HepG2 (cell line): ENCODE measurements at regions not wholly inside any gene's neighbourhood (a gene's known extent, or its start where the extent isn't known, plus 50 kb on each side); places are given as distances from the start of the nearest gene placed in this dataset.
"Not testable (repeated sequence)": the region's sequence is repeated elsewhere in the genome, so short reads cannot be mapped to it uniquely, and the experiment has no call there.

Experiments
- ATAC-seq: fragments of 200-7000 bp; cut with Tn5 transposase; 3 replicates; pipeline ENCODE4 v1.9.1; 2020; ENCODE audit warnings: mild to moderate bottlenecking, moderate library complexity
- BruUV-seq: library from RNA; stranded (reverse); fragments of 400-500 nt; replicated peaks from 2 replicates; lab custom pipeline; 2021; lab: Mats Ljungman, UMichigan
- CTCF ChIA-PET: fragments of 300-600 bp; formaldehyde crosslinking; extraction: SDS; loops from one replicate; lab custom pipeline; 2021; ENCODE audit warnings: low total read pairs, inconsistent platforms, low intra/inter-chr PET ratio; lab: Yijun Ruan, JAX
- POLR2A ChIA-PET: fragments of 350-600 bp; sonication (Branson Sonifier 250); formaldehyde crosslinking; loops from one replicate; lab custom pipeline; 2020; ENCODE audit warnings: antibody characterized with exemption, inconsistent platforms; lab: Yijun Ruan, JAX
- DNase-seq: peaks from one replicate; pipeline ENCODE4 v3.0.0-alpha.2; 2015; ENCODE audit warnings: low spot score
- FAIRE-seq: peaks from 3 replicates; lab custom pipeline; 2011; peaks lifted over from hg19 to GRCh38; lab: Jason Lieb, UNC
- H2AFZ ChIP-seq: one replicate; pipeline ENCODE4 v1.6.1; 2011; ENCODE audit warnings: low read length, inconsistent platforms
- H3K27ac ChIP-seq: fragments of 300-600 bp; 3 replicates; pipeline ENCODE4 v1.8.0; 2011; ENCODE audit warnings: mixed run types, mild to moderate bottlenecking, mixed read lengths, low read length, inconsistent platforms; ENCODE audit not compliant: insufficient read depth; ENCODE audit errors: extremely low read length
- H3K27me3 ChIP-seq, 2 experiments: fragments of 200-600 bp in 1 of 2; 2 replicates in 1 of 2; 3 replicates in 1 of 2; pipeline versions ENCODE4 v1.6.0 to v1.8.0; 2011; ENCODE audit warnings: low read length in 2 of 2, mild to moderate bottlenecking in 2 of 2, moderate library complexity in 2 of 2, inconsistent platforms in 1 of 2; ENCODE audit not compliant: insufficient read depth in 2 of 2, control insufficient read depth in 1 of 2
- H3K36me3 ChIP-seq, 2 experiments: fragments of 200-600 bp in 1 of 2; replicated peaks in 1 of 2; 2 replicates in 1 of 2; 3 replicates in 1 of 2; pipeline versions ENCODE4 v1.5.1 to v1.8.0; 2011; ENCODE audit warnings: low read length in 2 of 2, inconsistent platforms in 1 of 2; ENCODE audit not compliant: insufficient read depth in 2 of 2, control insufficient read depth in 1 of 2
- H3K4me1 ChIP-seq: 2 replicates; pipeline ENCODE4 v1.5.1; 2012; ENCODE audit warnings: low read length, inconsistent platforms; ENCODE audit not compliant: insufficient read depth
- H3K4me2 ChIP-seq: 2 replicates; pipeline ENCODE4 v1.6.0; 2011; ENCODE audit warnings: low read depth, low read length, inconsistent platforms
- H3K4me3 ChIP-seq, 3 experiments: fragments of 200-600 bp in 1 of 3; sonication (generic), shearing (Covaris generic) in 1 of 3; replicated peaks in 1 of 3; 2 replicates each; pipeline ENCODE4 v1.5.1; 2011 to 2016; ENCODE audit warnings: low read length in 3 of 3, inconsistent platforms in 2 of 3, low read depth in 2 of 3, mild to moderate bottlenecking in 2 of 3, control low read depth in 1 of 3, mixed read lengths in 1 of 3; ENCODE audit not compliant: insufficient read depth in 1 of 3
- H3K79me2 ChIP-seq: one replicate; pipeline ENCODE4 v1.6.1; 2011; ENCODE audit warnings: low read length, inconsistent platforms; ENCODE audit not compliant: insufficient read depth
- H3K9ac ChIP-seq: 2 replicates; pipeline ENCODE4 v1.6.0; 2011; ENCODE audit warnings: mild to moderate bottlenecking, low read depth, low read length, inconsistent platforms; ENCODE audit not compliant: insufficient read depth
- H3K9me3 ChIP-seq: 2 replicates; pipeline ENCODE4 v1.5.1; 2012; ENCODE audit warnings: mild to moderate bottlenecking, low read length
- H4K20me1 ChIP-seq: 2 replicates; pipeline ENCODE4 v1.6.0; 2011; ENCODE audit warnings: inconsistent platforms, mild to moderate bottlenecking, low read length, moderate library complexity; ENCODE audit not compliant: insufficient read depth
- FOXK2 ChIP-seq: fragments of 450-650 bp; IDR thresholded peaks from 2 replicates; pipeline ENCODE4 v1.6.1; 2016
- MZF1 ChIP-seq: sonication (generic); formaldehyde crosslinking; IDR thresholded peaks from 2 replicates; pipeline ENCODE4 v1.8.1; 2023; ENCODE audit warnings: mild to moderate bottlenecking, missing genetic modification reagents, borderline replicate concordance
- WGBS: methylation state at CpG from one replicate; pipeline ENCODE4 v1.1.6; 2017; ENCODE audit warnings: low lambda C conversion rate; 5-methylcytosine and 5-hydroxymethylcytosine counted together
- in situ Hi-C: cut with HindIII; loops from 2 replicates; pipeline ENCODE4 v1.10.0; 2017; ENCODE audit warnings: low pct_unique_long_range_greater_than_20kb; ENCODE audit not compliant: extremely low pct_ligation_motif_present
- intact Hi-C: fragments of 100-400 bp; cut with micrococcal nuclease; formaldehyde crosslinking; loops from one replicate; pipeline ENCODE4 v1.10.0; 2022; ENCODE audit not compliant: unreplicated experiment
- TF ChIP-seq, protein P1 (sequence below): sonication (generic); formaldehyde crosslinking; IDR thresholded peaks from 2 replicates; pipeline ENCODE4 v1.4.0; 2020; ENCODE audit warnings: mild to moderate bottlenecking, missing genetic modification reagents

DNA sequence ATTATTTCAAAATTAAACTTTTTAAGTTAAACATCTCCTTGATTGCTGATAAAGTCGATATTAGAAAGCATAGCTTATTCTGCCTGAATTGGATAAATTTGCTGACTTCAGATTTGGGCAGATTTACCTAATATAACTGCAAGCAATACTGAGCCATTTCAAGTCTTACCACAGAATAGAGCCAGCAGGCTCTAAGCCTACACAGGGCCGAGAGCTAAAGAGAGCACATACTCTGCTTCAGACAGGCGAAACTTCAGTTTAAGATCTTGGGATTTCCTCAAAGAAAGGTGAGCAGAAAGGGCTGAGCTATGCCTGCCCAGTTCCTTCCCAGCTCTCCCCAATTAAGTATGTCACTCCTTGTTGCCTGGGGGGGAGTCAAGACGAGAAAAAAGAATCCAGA, 240.6 kb upstream of the NOCT start (continued):
- TF ChIP-seq, protein P1, sequence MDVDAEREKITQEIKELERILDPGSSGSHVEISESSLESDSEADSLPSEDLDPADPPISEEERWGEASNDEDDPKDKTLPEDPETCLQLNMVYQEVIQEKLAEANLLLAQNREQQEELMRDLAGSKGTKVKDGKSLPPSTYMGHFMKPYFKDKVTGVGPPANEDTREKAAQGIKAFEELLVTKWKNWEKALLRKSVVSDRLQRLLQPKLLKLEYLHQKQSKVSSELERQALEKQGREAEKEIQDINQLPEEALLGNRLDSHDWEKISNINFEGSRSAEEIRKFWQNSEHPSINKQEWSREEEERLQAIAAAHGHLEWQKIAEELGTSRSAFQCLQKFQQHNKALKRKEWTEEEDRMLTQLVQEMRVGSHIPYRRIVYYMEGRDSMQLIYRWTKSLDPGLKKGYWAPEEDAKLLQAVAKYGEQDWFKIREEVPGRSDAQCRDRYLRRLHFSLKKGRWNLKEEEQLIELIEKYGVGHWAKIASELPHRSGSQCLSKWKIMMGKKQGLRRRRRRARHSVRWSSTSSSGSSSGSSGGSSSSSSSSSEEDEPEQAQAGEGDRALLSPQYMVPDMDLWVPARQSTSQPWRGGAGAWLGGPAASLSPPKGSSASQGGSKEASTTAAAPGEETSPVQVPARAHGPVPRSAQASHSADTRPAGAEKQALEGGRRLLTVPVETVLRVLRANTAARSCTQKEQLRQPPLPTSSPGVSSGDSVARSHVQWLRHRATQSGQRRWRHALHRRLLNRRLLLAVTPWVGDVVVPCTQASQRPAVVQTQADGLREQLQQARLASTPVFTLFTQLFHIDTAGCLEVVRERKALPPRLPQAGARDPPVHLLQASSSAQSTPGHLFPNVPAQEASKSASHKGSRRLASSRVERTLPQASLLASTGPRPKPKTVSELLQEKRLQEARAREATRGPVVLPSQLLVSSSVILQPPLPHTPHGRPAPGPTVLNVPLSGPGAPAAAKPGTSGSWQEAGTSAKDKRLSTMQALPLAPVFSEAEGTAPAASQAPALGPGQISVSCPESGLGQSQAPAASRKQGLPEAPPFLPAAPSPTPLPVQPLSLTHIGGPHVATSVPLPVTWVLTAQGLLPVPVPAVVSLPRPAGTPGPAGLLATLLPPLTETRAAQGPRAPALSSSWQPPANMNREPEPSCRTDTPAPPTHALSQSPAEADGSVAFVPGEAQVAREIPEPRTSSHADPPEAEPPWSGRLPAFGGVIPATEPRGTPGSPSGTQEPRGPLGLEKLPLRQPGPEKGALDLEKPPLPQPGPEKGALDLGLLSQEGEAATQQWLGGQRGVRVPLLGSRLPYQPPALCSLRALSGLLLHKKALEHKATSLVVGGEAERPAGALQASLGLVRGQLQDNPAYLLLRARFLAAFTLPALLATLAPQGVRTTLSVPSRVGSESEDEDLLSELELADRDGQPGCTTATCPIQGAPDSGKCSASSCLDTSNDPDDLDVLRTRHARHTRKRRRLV = no peak
- TF ChIP-seq MZF1 (CRISPR knock-in tag) (no peak), FOXK2 (no peak)

DNA sequence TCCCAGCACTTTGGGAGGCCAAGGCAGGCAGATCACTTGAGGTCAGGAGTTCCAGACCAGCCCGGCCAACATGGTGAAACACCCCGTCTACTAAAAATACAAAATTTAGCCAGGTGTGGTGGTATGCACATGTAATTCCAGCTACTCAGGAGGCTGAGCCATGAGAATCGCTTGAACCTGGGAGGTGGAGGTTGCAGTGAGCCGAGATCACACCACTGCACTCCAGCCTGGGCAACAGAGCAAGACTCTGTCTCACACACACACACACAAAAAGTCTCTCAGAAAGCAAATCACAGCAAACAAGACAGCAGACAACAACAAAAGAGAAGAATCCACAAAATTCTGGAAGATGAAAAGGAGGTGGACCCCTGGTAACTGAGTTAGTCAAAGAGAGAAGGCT, 241.5 kb upstream of the NOCT start:
- H3K79me2 ChIP-seq, BruUV-seq, H2AFZ ChIP-seq, H3K27ac ChIP-seq, POLR2A ChIA-PET, H3K4me3 ChIP-seq, in situ Hi-C loops, H3K36me3 ChIP-seq, H3K4me1 ChIP-seq, H3K27me3 ChIP-seq, DNase-seq, ATAC-seq, H3K4me2 ChIP-seq, H4K20me1 ChIP-seq, intact Hi-C loops, H3K9me3 ChIP-seq, FAIRE-seq, CTCF ChIA-PET, H3K9ac ChIP-seq: not testable (repeated sequence)
- 0% methylated on average over 4 of the region's 4 CpGs for WGBS
